ENCODE measurements at regions not wholly inside any gene's neighbourhood (a gene's known extent, or its start where the extent isn't known, plus 50 kb on each side); places are given as distances from the start of the nearest gene placed in this dataset.
"Not testable (repeated sequence)": the region's sequence is repeated elsewhere in the genome, so short reads cannot be mapped to it uniquely, and the experiment has no call there.

GRCh38 chr21:9817841-9818441 is 703.4 kb upstream of the TPTE start:
- DNase-seq (ENCODE audit: low spot score in 2 of 2); in situ Hi-C loops (cut with MboI; ENCODE audit: low sequenced_read_pairs); H3K4me3 ChIP-seq; H3K9me3 ChIP-seq; H3K27me3 ChIP-seq (ENCODE audit: low read depth); H3K36me3 ChIP-seq (replicated peaks); H3K4me1 ChIP-seq: not testable (repeated sequence)

GRCh38 chr21:9819549-9820192 is 701.7 kb upstream of the TPTE start:
- in situ Hi-C loops (cut with MboI; ENCODE audit: low sequenced_read_pairs); H3K9me3 ChIP-seq; DNase-seq (ENCODE audit: low spot score in 2 of 2); H3K4me1 ChIP-seq; H3K27me3 ChIP-seq (ENCODE audit: low read depth); H3K36me3 ChIP-seq (replicated peaks); H3K4me3 ChIP-seq: not testable (repeated sequence)

- DNase-seq (ENCODE audit: low spot score in 2 of 2); H3K27me3 ChIP-seq (ENCODE audit: low read depth); H3K4me1 ChIP-seq; H3K9me3 ChIP-seq; in situ Hi-C loops (cut with MboI; ENCODE audit: low sequenced_read_pairs); H3K4me3 ChIP-seq; H3K36me3 ChIP-seq (replicated peaks): not testable (repeated sequence)
Observed at GRCh38 chr21:9820579-9820978, 700.8 kb upstream of the TPTE start.

DNA sequence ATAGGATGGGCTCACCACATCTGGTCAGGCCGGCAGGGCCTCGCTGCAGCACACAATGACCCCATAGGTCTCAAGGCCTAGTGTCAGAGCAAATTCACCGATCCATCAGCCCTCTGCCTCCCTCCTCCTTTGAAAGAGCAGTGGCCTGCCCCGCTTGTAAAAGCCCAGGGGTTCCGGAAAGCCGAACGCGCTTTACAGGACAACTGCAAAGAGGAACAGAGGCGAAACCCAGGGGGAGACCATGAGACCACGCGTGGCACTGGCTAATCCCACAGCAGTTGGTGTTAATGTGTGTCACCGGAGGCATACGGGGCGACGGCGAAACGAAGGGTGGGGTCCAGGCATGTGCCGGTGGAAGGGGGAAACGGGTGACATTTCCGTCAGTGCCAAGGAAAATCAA is 699.9 kb upstream of the TPTE start:
- in situ Hi-C loops (cut with MboI; ENCODE audit: low sequenced_read_pairs); H3K36me3 ChIP-seq (replicated peaks); H3K4me3 ChIP-seq; H3K4me1 ChIP-seq; H3K27me3 ChIP-seq (ENCODE audit: low read depth); H3K9me3 ChIP-seq; DNase-seq (ENCODE audit: low spot score in 2 of 2): not testable (repeated sequence)

DNA sequence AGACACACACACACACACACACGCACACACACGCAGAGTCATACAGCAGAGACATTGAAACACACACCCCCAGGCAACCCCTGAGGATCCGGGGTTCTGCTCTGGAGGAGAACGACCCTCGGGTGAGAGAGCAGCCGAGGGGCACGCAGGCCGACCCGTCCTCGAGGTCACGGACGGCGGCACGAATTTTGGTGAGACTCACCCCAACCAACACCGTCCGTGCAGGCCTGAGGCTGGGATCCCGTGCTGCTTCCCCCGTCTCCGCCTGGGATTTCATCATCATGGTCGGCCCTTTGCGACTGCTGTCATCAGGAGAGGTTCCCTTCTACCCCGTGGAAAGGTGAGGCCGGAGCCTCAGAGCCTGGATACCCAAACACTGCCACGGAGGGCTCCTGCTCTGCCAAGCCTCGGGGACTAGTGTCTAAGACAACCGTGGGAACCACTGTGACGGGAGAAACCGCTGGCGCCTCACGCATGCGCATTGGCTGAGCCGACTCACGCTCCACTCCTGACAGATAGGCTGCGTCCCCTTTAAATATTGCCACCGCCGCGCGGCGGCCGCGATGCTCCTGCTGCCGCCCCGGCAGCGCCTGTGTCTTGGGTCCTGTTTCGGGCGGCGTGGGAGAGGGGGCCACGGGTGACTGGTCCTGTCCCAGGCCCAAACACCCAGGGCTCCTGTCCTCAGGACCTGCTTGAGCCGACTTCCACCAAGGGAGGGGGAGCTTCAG is 699.1 kb upstream of the TPTE start:
- H3K27me3 ChIP-seq (ENCODE audit: low read depth); H3K4me3 ChIP-seq; H3K9me3 ChIP-seq; H3K4me1 ChIP-seq; DNase-seq (ENCODE audit: low spot score in 2 of 2); H3K36me3 ChIP-seq (replicated peaks); in situ Hi-C loops (cut with MboI; ENCODE audit: low sequenced_read_pairs): not testable (repeated sequence)

DNA sequence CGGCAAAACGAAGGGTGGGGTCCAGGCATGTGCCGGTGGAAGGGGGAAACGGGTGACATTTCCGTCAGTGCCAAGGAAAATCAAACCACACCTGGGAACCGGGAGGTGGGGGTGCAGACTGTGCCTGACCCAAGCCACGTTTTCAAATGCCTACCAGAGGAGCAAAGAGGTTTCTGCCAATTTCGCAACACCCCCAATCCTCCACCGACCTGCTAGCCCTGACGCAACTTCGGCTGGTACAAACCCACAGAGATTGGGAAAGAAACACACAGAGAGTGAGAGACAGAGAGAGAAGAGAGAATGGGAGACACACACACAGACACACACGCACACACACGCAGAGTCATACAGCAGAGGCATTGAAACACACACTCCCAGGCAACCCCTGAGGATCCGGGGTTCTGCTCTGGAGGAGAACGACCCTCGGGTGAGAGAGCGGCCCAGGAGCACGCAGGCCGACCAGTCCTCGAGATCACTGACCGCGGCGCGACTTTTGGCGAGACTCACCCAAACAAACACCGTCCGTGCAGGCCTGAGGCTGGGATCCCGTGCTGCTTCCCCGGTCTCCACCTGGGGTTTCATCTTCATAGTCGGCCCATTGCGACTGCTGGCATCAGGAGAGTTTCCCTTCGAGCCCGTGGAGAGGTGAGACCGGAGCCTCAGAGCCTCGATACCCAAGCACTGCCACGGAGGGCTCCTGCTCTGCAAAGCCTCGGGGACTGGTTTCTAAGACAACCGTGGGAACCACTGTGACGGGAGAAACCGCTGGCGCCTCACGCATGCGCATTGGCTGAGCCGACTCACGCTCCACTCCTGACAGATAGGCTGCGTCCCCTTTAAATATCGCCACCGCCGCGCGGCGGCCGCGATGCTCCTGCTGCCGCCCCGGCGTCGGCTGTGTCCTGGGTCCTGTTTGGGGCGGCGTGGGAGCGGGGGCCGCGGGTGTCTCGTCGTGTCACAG is 697.9 kb upstream of the TPTE start:
- H3K4me3 ChIP-seq; in situ Hi-C loops (cut with MboI; ENCODE audit: low sequenced_read_pairs); H3K9me3 ChIP-seq; H3K36me3 ChIP-seq (replicated peaks); H3K27me3 ChIP-seq (ENCODE audit: low read depth); H3K4me1 ChIP-seq: not testable (repeated sequence)
- peak in 1 of 2 experiments; percentile 33 for DNase-seq (ENCODE audit: low spot score in 2 of 2)

GRCh38 chr21:9830801-9831200 is 690.6 kb upstream of the TPTE start:
- H3K27me3 ChIP-seq (ENCODE audit: low read depth); H3K4me1 ChIP-seq; DNase-seq (ENCODE audit: low spot score in 2 of 2); in situ Hi-C loops (cut with MboI; ENCODE audit: low sequenced_read_pairs); H3K36me3 ChIP-seq (replicated peaks); H3K4me3 ChIP-seq; H3K9me3 ChIP-seq: not testable (repeated sequence)

- H3K27me3 ChIP-seq (ENCODE audit: low read depth); DNase-seq (ENCODE audit: low spot score in 2 of 2); H3K4me1 ChIP-seq; in situ Hi-C loops (cut with MboI; ENCODE audit: low sequenced_read_pairs); H3K4me3 ChIP-seq; H3K36me3 ChIP-seq (replicated peaks); H3K9me3 ChIP-seq: not testable (repeated sequence)
Observed at GRCh38 chr21:9832751-9833150, 688.6 kb upstream of the TPTE start.

DNA sequence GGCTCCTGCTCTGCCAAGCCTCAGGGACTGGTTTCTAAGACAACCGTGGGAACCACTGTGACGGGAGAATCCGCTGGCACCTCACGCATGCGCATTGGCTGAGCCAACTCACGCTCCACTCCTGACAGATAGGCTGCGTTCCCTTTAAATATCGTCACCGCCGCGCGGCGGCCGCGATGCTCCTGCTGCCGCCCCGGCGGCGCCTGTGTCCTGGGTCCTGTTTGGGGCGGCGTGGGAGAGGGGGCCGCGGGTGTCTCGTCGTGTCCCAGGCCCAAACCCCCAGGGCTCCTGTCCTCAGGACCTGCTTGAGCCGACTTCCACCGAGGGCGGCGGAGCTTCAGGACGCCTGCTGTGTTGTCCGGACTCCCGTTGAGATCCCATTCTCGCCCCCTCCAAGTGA is 684.8 kb upstream of the TPTE start:
- H3K27me3 ChIP-seq (ENCODE audit: low read depth); in situ Hi-C loops (cut with MboI; ENCODE audit: low sequenced_read_pairs); H3K4me1 ChIP-seq: not testable (repeated sequence)

DNA sequence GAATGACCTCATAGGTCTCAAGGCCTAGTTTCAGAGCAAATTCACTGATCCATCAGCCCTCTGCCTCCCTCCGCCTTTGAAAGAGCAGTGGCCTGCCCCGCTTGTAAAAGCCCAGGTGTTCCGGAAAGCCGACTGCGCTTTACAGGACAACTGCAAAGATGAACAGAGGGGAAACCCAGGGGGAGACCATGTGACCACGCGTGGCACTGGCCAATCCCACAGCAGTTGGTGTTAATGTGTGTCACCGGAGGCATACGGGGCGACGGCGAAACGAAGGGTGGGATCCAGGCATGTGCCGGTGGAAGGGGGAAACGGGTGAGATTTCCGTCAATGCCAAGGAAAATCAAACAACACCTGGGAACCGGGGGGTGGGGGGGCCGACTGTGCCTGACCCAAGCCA is 684.4 kb upstream of the TPTE start:
- in situ Hi-C loops (cut with MboI; ENCODE audit: low sequenced_read_pairs): not testable (repeated sequence)

More for the DNA sequence above, 684.8 kb upstream of the TPTE start:
- not testable (repeated sequence) for DNase-seq (ENCODE audit: low spot score in 2 of 2); H3K4me3 ChIP-seq; H3K9me3 ChIP-seq; H3K36me3 ChIP-seq (replicated peaks)

GRCh38 chr21:9837526-9837925 is 683.9 kb upstream of the TPTE start:
- peaks cover 14% of the 10 kb centered on the region for H3K9me3 ChIP-seq
- H3K4me3 ChIP-seq; H3K27me3 ChIP-seq (ENCODE audit: low read depth); in situ Hi-C loops (cut with MboI; ENCODE audit: low sequenced_read_pairs); H3K4me1 ChIP-seq; DNase-seq (ENCODE audit: low spot score in 2 of 2); H3K36me3 ChIP-seq (replicated peaks): not testable (repeated sequence)

More for the DNA sequence above, 684.4 kb upstream of the TPTE start:
- not testable (repeated sequence) for H3K36me3 ChIP-seq (replicated peaks); DNase-seq (ENCODE audit: low spot score in 2 of 2); H3K4me3 ChIP-seq; H3K4me1 ChIP-seq; H3K27me3 ChIP-seq (ENCODE audit: low read depth)
- peaks cover 13% of the 10 kb centered on the region for H3K9me3 ChIP-seq

GRCh38 chr21:9837946-9838737 is 683.2 kb upstream of the TPTE start:
- DNase-seq (ENCODE audit: low spot score in 2 of 2): no peak
- Histone ChIP-seq H3K9me3 (peaks cover 15% of the 10 kb centered on the region), H3K27me3 (ENCODE audit: low read depth) (no peaks in the 10 kb centered on the region), H3K4me3 (no peak overlapping the region), H3K4me1 (no peaks in the 10 kb centered on the region), H3K36me3 (replicated peaks) (no peaks in the 10 kb centered on the region)
- in situ Hi-C loops (cut with MboI; ENCODE audit: low sequenced_read_pairs): no loop called here
